K562 (cell line): ENCODE measurements at regions not wholly inside any gene's neighbourhood (a gene's known extent, or its start where the extent isn't known, plus 50 kb on each side); places are given as distances from the start of the nearest gene placed in this dataset.
A peak's percentile ranks its signal among the peaks of the same experiment; 100 is the strongest.

Experiments used
- ATAC-seq: fragments of 200-7000 bp; cut with Tn5 transposase; 3 replicates; pipeline ENCODE4 v1.9.1; 2020; ENCODE audit warnings: moderate library complexity
- BruUV-seq: library from RNA; stranded (reverse); fragments of 400-500 nt; replicated peaks from 2 replicates; lab custom pipeline; 2021; lab: Mats Ljungman, UMichigan
- CTCF ChIA-PET: fragments of 300-600 bp; formaldehyde crosslinking; extraction: SDS; loops from one replicate; lab custom pipeline; 2021; ENCODE audit warnings: low intra/inter-chr PET ratio; lab: Yijun Ruan, JAX
- POLR2A ChIA-PET: fragments of 300-600, 350-650 bp; sonication (Branson Sonifier 250); formaldehyde crosslinking; extraction: SDS; loops from one replicate; lab custom pipeline; 2021; ENCODE audit warnings: antibody characterized with exemption, inconsistent platforms; lab: Yijun Ruan, JAX
- DNase-seq, 4 experiments: peaks; one replicate each; pipeline versions ENCODE4 v3.0.0 to v3.0.0-alpha.2; 2011 to 2018; ENCODE audit warnings: low spot score in 3 of 4, mixed read lengths in 3 of 4; ENCODE audit errors: extremely low read depth in 1 of 4
- FAIRE-seq: peaks from 2 replicates; lab custom pipeline; 2011; peaks lifted over from hg19 to GRCh38; lab: Jason Lieb, UNC
- H2AFZ ChIP-seq: 2 replicates; pipeline ENCODE4 v1.6.0; 2011; ENCODE audit warnings: low read depth, low read length, control low read depth, inconsistent platforms
- H3K27ac ChIP-seq: fragments of 200-600 bp; 3 replicates; pipeline ENCODE4 v1.8.0; 2011; ENCODE audit warnings: low read depth, mild to moderate bottlenecking, control low read depth, inconsistent platforms, low read length, moderate library complexity, mixed read lengths; ENCODE audit errors: extremely low read depth
- H3K27me3 ChIP-seq, 2 experiments: fragments of 300-600 bp in 1 of 2; 2 replicates in 1 of 2; 3 replicates in 1 of 2; pipeline versions ENCODE4 v1.6.0 to v1.8.0; 2011; ENCODE audit warnings: inconsistent platforms in 2 of 2, low read length in 2 of 2, mild to moderate bottlenecking in 1 of 2, mixed read lengths in 1 of 2, moderate library complexity in 1 of 2; ENCODE audit not compliant: control insufficient read depth in 2 of 2, insufficient read depth in 2 of 2
- H3K36me3 ChIP-seq: fragments of 300-600 bp; 3 replicates; pipeline ENCODE4 v1.8.0; 2011; ENCODE audit warnings: mild to moderate bottlenecking, low read length, inconsistent platforms; ENCODE audit not compliant: control insufficient read depth, insufficient read depth
- H3K4me1 ChIP-seq, 2 experiments: fragments of 200-600 bp in 1 of 2; replicated peaks in 1 of 2; 2 replicates in 1 of 2; 3 replicates in 1 of 2; pipeline versions ENCODE4 v1.5.1 to v1.8.0; 2011; ENCODE audit warnings: inconsistent platforms in 2 of 2, low read length in 2 of 2, mild to moderate bottlenecking in 1 of 2, mixed read lengths in 1 of 2, moderate library complexity in 1 of 2; ENCODE audit not compliant: control insufficient read depth in 2 of 2, insufficient read depth in 2 of 2
- H3K4me2 ChIP-seq: 2 replicates; pipeline ENCODE4 v1.6.1; 2011; ENCODE audit warnings: low read length, control low read depth, inconsistent platforms, mixed read lengths; ENCODE audit not compliant: insufficient read depth
- H3K4me3 ChIP-seq: fragments of 200-600 bp; sonication (generic), shearing (Covaris generic); 2 replicates; pipeline ENCODE4 v1.5.1; 2016; ENCODE audit warnings: control low read depth, inconsistent platforms
- H3K79me2 ChIP-seq: fragments of 200-600 bp; 3 replicates; pipeline ENCODE4 v1.8.0; 2011; ENCODE audit warnings: low read length, inconsistent platforms; ENCODE audit not compliant: control insufficient read depth, insufficient read depth
- H3K9ac ChIP-seq, 2 experiments: 2 replicates each; pipeline versions ENCODE4 v1.6.0 to v1.6.1; 2011; ENCODE audit warnings: low read depth in 2 of 2, low read length in 2 of 2, control low read depth in 1 of 2, inconsistent platforms in 1 of 2, mild to moderate bottlenecking in 1 of 2, mixed read lengths in 1 of 2; ENCODE audit not compliant: insufficient read depth in 1 of 2
- H3K9me1 ChIP-seq: one replicate; pipeline ENCODE4 v1.6.0; 2011; ENCODE audit warnings: inconsistent platforms, mild to moderate bottlenecking, low read length, moderate library complexity; ENCODE audit not compliant: control insufficient read depth, insufficient read depth
- H3K9me3 ChIP-seq: replicated peaks from 2 replicates; pipeline ENCODE4 v1.5.1; 2011; ENCODE audit warnings: low read depth, low read length, inconsistent platforms; ENCODE audit not compliant: control insufficient read depth, insufficient read depth
- H4K20me1 ChIP-seq: replicated peaks from 2 replicates; pipeline ENCODE4 v1.6.1; 2011; ENCODE audit warnings: low read length, inconsistent platforms, mixed read lengths; ENCODE audit not compliant: control insufficient read depth, insufficient read depth
- ADNP ChIP-seq: fragments of 200-800 bp; sonication (Bioruptor generic); IDR thresholded peaks from 2 replicates; pipeline ENCODE4 v1.6.1; 2016; ENCODE audit warnings: missing genetic modification characterization, missing compliant biosample characterization
- ATF1 ChIP-seq, 2 experiments: fragments of 450-650 bp in 1 of 2; IDR thresholded peaks; 2 replicates each; pipeline ENCODE4 v1.6.1; 2016; ENCODE audit warnings: missing compliant biosample characterization in 1 of 2, missing genetic modification characterization in 1 of 2
- CBFA2T2 ChIP-seq: fragments of 450-650 bp; conservative IDR thresholded peaks from 2 replicates; pipeline ENCODE4 v1.6.1; 2017; ENCODE audit warnings: mild to moderate bottlenecking
- CGGBP1 ChIP-seq: fragments of 250-450 bp; sonication (Bioruptor Pico); IDR thresholded peaks from 2 replicates; pipeline ENCODE4 v1.9.0; 2021; ENCODE audit warnings: mild to moderate bottlenecking
- CTBP1 ChIP-seq: fragments of 450-650 bp; IDR thresholded peaks from 2 replicates; pipeline ENCODE4 v1.6.1; 2016; ENCODE audit warnings: borderline replicate concordance
- ETV5 ChIP-seq: sonication (generic); formaldehyde crosslinking; IDR thresholded peaks from 2 replicates; pipeline ENCODE4 v1.4.0; 2020; ENCODE audit warnings: low read depth, mild to moderate bottlenecking, missing genetic modification reagents
- FOXA1 ChIP-seq: fragments of 450-650 bp; IDR thresholded peaks from 2 replicates; pipeline ENCODE4 v1.6.1; 2016; ENCODE audit warnings: mild to moderate bottlenecking, borderline replicate concordance
- NR4A1 ChIP-seq, 2 experiments: fragments of 250-450 bp in 1 of 2; fragments of 450-650 bp in 1 of 2; sonication (Bioruptor Pico) in 1 of 2; IDR thresholded peaks; 2 replicates each; pipeline versions ENCODE4 v1.4.0 to v1.6.1; 2016 to 2020; ENCODE audit warnings: mild to moderate bottlenecking in 2 of 2, missing compliant biosample characterization in 1 of 2, missing genetic modification characterization in 1 of 2, moderate library complexity in 1 of 2
- POLR2H ChIP-seq: IDR thresholded peaks from 2 replicates; pipeline ENCODE4 v1.6.1; 2016; ENCODE audit warnings: missing genetic modification characterization, low read depth, mild to moderate bottlenecking, control low read depth, missing compliant biosample characterization, moderate library complexity
- RFX5 ChIP-seq: IDR thresholded peaks from 2 replicates; pipeline ENCODE4 v1.6.1; 2011; ENCODE audit warnings: low read depth, mild to moderate bottlenecking, improper control_type of control experiment, low read length
- ZBTB5 ChIP-seq: fragments of 450-650 bp; IDR thresholded peaks from 2 replicates; pipeline ENCODE4 v1.6.1; 2017; ENCODE audit warnings: antibody characterized with exemption
- ZNF217 ChIP-seq: sonication (generic); formaldehyde crosslinking; IDR thresholded peaks from 2 replicates; pipeline ENCODE4 v1.8.0; 2022; ENCODE audit warnings: mild to moderate bottlenecking, missing genetic modification reagents
- ZNF24 ChIP-seq: fragments of 450-650 bp; IDR thresholded peaks from 2 replicates; pipeline ENCODE4 v1.6.1; 2016
- ZNF354B ChIP-seq: fragments of 250-450 bp; sonication (Bioruptor Pico); IDR thresholded peaks from 2 replicates; pipeline ENCODE4 v1.4.0; 2020
- WGBS: fragments of 100-300 bp; shearing (Covaris generic); methylation state at CpG from one replicate; pipeline ENCODE4 v1.1.6; 2016; ENCODE audit warnings: low coverage, mixed read lengths; ENCODE audit not compliant: insufficient coverage; ENCODE audit errors: missing lambda C conversion rate; 5-methylcytosine and 5-hydroxymethylcytosine counted together
- in situ Hi-C: fragments of 300-500 bp; cut with MboI; formaldehyde crosslinking; loops from 4 replicates; pipeline ENCODE4 v1.15.0; 2018; ENCODE audit warnings: inconsistent platforms, mixed read lengths
- intact Hi-C: fragments of 100-400 bp; cut with micrococcal nuclease; formaldehyde crosslinking; loops from 2 replicates; pipeline ENCODE4 v1.14.2; 2022

DNA sequence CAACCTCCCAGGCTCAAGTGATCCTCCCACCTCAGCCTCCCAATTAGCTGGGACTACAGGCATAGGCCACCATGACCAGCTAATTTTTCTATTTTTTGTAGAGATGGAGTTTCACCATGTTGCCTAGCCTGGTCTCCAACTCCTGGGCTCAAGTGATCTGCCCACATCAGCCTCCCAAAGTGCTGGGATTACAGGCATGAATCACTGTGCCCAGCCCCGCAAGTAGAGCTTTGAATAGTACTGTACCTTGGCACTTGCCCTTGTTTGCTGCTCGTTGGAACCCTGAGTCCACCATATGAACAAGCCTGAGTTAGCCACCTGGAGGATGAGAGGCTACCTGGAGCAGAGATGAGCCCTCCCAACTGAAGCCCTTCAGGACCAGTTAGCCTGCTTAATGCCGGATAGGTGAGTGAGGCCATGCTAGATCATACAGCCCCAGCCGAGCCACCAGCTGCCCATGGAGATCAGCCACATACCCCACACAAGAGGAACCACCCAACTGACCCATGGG, 267.9 kb downstream of the SHQ1 start:
- intact Hi-C loops (no loop called here), in situ Hi-C loops (no loop called here)
- Histone ChIP-seq H3K9ac (no peak overlapping the region), H3K9me1 (no peaks in the 10 kb centered on the region), H3K27ac (no peak overlapping the region), H2AFZ (peak overlapping the region; percentile 71), H3K9me3 (no peaks in the 10 kb centered on the region), H3K36me3 (no peaks in the 10 kb centered on the region), H3K4me1 (peaks cover 4 to 21% of the 10 kb centered on the region in 2 experiments; a peak in 3 of 5 replicates), H4K20me1 (no peaks in the 10 kb centered on the region), H3K4me2 (no peak overlapping the region), H3K79me2 (no peaks in the 10 kb centered on the region), H3K27me3 (no peaks in the 10 kb centered on the region), H3K4me3 (no peak overlapping the region)
- 88% methylated on average over 3 of the region's 4 CpGs for WGBS
- DNase-seq (no peak), FAIRE-seq (no peak), ATAC-seq (no peak)
- no TSS peak for BruUV-seq
- ChIA-PET CTCF (no interaction called here), POLR2A (interaction anchor here (0.7 kb wide), 1 partner anchor 311 kb away, joined by 3 read pairs; no protein-coding TSS in a partner anchor)
- TF ChIP-seq NR4A1 (CRISPR knock-in tag; IDR thresholded peaks at IDR 0.05) (no peak), NR4A1 (tag; IDR thresholded peaks at IDR 0.05) (no peak), ZNF217 (no peak), ZNF24 (no peak), ATF1 (CRISPR knock-in tag; IDR thresholded peaks at IDR 0.05) (no peak), ATF1 (tag; IDR thresholded peaks at IDR 0.05) (no peak), ZNF354B (CRISPR knock-in tag) (no peak), ETV5 (CRISPR knock-in tag) (no peak), FOXA1 (no peak), CGGBP1 (CRISPR knock-in tag) (no peak), CTBP1 (no peak), ADNP (tag) (no peak), ZBTB5 (no peak), CBFA2T2 (no peak), RFX5 (no peak), POLR2H (tag) (no peak)
- TF ChIP-seq, all 486 proteins: peak for 0
